ENCODE measurements at regions not wholly inside any gene's neighbourhood (a gene's known extent, or its start where the extent isn't known, plus 50 kb on each side); places are given as distances from the start of the nearest gene placed in this dataset.
"Not testable (repeated sequence)": the region's sequence is repeated elsewhere in the genome, so short reads cannot be mapped to it uniquely, and the experiment has no call there.

DNA sequence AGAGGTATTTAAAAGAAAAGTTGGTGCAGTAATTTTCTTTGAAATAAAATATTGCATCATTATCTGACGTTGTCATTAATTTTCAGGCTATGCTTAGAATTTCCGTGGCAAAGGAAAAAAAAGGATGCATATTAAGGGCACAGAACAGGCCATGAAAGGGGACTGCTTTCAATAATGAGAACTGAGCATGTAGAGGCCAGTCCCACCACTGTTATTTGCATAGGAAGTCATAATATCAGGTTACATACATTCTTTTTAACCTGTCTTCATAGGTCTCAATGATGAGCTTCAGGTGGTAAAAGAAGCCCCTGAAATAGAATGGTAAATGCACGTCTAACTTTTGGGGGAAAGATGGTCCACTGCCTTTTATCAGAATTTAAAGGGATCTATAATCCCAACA lies 272.1 kb upstream of the ALCAM start:
- no peak for DNase-seq

DNA sequence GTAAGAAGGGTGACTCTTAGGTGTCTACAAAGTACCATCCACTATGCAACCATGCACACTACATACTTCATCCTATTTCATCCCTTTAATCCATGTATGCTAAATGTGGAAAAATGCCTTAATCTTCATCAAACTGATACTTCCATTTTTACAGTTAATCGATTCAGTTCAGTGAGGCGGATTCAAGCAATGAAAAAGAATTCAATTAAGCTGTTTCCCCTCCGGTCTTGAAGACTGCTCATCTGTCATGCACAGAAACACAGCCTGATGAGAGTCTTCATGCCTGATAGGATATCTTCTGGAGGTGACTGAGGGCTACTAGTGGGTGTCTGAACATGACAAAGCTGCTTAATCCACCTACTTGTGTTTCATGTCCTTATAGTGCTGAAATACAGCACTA lies 270.6 kb upstream of the ALCAM start:
- no peak for DNase-seq

DNA sequence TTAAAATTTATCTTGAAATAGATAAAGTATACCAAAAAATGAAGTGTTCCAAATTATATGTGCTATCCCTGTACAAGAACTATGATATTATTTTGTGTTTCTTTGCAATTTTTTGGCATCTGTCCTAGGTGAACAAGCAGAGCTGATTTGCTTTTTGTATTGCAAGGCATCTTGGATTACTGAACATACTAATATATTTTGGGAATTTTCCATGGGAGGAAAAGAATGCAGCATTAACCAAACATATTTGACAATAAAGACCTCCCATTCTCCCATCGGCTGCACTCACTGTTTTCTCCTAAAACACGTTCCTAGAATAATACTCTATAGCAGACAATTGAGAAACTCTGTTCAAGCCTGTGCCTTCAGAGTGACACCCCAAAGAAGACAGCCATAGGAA lies 265.1 kb upstream of the ALCAM start:
- DNase-seq, result peak; percentile 16

DNA sequence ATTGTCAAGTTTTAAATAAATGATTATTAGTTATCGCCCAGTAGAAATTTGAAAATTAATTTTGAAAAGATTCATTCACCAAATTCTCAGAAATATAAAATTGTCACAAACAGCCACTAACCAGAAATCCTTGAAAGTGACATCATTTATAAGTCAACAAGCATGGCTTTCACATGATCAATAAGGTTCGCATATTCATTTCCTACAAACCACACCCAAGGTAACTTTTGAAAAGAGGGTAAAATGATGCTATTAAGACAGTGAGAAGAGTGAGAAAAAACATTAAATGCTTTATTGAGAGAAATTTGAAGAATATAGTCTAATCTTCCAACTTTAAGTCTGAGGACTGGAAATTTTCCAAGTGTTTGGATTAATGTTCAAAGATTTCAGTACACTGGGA lies 263.6 kb upstream of the ALCAM start:
- no peak for DNase-seq

GRCh38 chr3:105108823-105109222 lies 257.9 kb upstream of the ALCAM start:
- no peak for DNase-seq

- DNase-seq, result peak; percentile 22
These were observed 247.8 kb upstream of the ALCAM start for GRCh38 chr3:105118905-105119304.

DNA sequence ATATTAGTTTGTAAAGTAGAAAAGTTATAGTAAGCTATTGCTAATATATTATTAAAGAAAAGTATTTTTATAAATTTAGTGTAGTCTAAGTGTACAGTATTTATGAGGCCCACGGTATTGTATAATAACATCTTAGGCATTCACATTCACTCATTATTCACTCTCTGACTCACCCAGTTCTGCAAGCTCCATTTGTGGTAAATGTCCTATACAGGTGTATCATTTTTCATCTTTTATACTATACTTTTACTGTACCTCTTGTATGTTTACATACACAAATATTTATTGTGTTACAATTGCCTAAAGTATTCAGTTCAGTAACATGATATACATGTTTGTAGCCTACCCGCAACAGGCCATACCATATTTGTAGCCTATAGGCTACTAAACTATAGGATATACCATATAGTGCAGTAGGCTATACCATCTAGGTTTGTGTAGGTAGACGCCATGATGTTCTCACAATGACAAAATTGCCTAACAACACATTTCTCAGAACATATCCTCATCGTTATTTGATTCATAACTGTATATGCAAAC lies 246.8 kb upstream of the ALCAM start:
- no peak for DNase-seq

GRCh38 chr3:105130911-105131310 lies 235.8 kb upstream of the ALCAM start:
- DNase-seq, result no peak

DNA sequence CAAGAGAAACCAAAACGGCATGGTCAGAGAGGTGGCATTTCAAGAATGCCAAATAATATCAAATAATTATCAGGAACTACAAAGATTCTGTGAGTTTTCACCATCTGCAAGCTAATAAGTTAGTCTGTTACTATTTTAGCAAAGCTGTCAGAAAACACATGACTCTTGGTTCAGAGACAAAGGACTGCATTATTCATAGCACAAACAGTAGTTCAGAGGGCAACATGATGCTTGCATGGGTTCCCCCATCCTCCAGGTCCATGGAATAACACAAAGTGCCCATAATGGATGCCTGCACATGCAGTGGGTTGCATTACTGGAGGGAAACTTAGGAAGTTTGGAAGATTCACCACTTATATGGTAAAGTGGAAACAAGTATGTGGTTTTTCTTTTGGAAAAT lies 228.8 kb upstream of the ALCAM start:
- DNase-seq, result no peak

DNA sequence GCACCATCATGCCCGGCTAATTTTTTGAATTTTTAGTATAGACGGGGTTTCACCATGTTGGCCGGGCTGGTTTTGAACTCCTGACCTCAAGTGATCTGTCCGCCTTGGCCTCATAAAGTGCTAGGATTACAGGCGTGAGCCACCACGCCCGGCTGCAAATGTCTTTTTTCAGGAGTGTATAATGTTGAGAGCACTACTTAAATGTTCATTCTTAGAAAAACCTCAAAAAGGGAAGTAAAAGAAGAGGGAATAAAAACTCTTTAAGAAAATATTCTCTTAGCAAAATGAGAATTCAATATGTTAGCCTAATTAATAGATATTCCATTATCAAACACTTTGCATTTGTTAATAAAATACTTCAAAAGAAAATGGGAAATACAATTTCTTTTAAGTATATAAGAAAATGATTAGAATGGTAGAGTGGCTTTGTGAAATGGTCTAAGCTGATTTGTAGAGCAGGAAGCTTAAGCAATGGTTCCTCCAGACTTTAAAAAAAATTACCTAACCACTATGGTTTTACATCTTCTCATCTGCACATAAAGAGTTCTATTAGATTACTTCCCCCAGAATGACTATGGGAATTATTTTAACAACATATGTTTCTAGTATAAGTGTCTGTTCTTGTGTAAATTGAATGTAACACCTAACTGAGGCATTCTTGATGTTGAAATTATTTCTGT lies 226.7 kb upstream of the ALCAM start:
- no peak for DNase-seq

DNA sequence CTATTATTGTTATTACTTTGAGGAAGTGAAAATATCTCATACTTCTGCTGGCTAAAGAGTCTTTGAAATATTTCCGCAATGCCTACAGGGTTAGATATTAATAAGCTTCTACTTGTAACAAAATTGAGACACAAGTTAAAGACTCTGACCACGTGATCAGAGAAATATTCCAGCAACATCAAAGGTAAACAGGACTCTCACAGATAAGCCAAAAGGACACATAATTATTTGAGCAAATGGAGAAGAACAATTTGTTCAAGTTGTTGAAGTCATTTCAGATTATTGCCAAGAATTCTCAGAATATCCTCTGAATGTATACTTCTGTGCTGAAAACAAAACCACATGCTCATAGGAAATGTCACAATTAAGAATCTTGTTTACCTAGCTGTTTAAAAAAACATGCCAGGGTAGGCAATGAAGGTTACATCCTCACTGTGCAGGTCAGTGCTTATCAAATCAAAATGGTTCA lies 225.8 kb upstream of the ALCAM start:
- no peak for DNase-seq

- no peak for DNase-seq
These were observed 221.9 kb upstream of the ALCAM start for GRCh38 chr3:105144837-105145236.

DNA sequence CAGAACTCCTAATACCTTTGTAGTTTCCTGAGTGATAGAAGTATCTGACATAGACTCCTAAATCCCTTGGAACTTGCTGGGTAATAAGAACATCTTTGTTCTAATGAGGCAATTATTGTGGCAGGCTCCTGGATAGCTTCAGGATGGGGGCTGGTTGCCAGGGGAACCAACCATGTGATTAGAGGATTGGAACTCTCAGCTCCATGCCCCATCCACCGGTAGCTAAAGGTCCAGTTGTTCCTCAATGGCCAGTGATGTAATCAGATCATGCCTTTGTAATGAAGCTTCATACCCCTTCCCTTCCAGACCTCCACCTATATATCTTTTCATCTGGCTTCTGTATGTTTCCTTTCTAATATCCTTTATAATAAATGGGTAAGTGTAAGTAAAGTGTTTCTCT lies 221.2 kb upstream of the ALCAM start:
- no peak for DNase-seq

- not testable (repeated sequence) for DNase-seq
These were observed 217.5 kb upstream of the ALCAM start for GRCh38 chr3:105149197-105149596.

GRCh38 chr3:105152987-105153386 lies 213.7 kb upstream of the ALCAM start:
- no peak for DNase-seq

- DNase-seq, result no peak
These were observed 212.0 kb upstream of the ALCAM start for GRCh38 chr3:105154692-105155091.

DNA sequence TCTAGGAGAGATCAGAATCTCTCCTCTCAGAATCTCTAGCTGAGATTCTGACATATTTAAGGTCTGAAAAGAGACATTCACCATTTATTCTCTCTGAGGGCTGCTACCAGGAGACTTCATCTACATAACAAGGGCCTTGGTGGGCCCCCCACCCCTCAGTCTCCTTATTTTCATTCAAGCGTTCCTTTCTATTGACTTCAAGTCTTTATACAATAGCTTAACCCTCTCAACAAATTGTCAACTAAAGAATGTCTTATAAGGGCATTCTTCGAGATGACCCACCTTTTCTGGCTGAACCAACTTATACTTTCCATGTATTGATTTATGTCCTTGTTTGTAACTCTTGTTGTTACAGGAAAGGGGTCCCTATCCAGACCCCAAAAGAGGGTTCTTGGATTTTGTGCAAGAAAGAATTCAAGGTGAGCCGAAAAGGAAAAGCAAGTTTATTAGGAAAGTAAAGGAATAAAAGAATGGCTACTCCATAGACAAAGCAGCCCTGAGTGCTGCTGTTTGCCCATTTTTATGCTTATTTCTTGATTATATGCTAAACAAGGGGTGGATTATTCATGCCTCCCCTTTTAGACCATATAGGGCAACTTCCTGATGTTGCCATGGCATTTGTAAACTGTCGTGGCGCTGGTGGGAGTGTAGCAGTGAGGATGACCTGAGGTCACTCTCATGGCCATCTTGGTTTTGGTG lies 209.5 kb upstream of the ALCAM start:
- DNase-seq, result no peak

- no peak for DNase-seq
These were observed 209.0 kb upstream of the ALCAM start for GRCh38 chr3:105157766-105158085.

GRCh38 chr3:105158286-105158685 lies 208.4 kb upstream of the ALCAM start:
- no peak for DNase-seq

DNA sequence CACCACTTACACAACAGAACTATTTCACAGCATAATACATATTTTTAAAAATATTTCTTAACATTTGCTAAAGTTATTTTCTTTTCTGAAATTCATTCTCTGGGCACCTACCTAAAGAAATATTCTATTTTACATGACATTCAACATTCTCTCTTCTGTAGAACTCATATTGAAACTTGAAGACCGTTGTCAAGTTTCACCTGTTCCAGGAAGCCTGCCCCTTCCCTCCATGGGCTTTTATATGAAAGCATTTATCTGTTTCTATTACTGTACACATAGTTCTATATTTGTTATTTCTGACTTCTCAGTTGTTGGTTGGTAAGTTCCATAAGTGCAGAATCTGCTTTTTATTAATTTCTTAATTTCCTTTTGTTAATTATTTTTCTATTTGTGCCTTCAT lies 204.3 kb upstream of the ALCAM start:
- DNase-seq, result no peak

DNA sequence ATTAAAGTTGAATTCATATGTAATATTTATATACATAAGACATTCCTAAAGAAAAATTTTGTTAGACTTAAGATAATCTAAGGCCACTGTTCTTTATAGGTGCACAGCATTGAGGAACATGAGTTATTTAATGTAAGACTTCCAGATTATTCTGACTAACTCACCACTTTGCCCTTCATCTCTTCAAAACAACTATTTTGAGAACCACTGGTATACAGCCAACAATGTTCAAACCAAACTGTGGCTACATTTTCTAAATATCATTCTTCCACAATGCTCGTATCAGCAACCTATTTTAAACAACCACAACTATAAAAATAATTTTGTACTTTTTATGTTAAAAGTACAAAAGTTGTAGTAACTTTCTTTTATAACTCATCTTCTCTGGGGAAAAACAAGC lies 199.8 kb upstream of the ALCAM start:
- peak; percentile 65 for DNase-seq

DNA sequence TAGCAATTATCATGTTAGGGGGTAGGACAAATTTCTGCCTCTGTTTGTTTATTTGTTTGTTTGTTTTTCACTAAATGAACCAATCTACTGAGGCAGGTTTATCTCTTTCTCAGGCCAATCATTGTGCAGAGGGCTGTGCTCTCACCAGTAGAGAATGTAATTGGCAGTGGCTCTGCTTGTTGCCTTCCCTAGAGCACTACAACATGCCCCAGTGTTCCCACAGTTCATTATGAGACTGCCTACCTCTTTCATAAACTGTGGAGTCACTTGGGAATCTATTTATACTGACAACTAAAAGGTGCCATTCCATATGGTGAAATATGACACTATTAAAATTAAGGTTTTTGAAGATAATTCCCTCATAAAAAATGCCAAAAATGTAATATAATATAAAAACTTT lies 196.3 kb upstream of the ALCAM start:
- DNase-seq, result no peak

DNA sequence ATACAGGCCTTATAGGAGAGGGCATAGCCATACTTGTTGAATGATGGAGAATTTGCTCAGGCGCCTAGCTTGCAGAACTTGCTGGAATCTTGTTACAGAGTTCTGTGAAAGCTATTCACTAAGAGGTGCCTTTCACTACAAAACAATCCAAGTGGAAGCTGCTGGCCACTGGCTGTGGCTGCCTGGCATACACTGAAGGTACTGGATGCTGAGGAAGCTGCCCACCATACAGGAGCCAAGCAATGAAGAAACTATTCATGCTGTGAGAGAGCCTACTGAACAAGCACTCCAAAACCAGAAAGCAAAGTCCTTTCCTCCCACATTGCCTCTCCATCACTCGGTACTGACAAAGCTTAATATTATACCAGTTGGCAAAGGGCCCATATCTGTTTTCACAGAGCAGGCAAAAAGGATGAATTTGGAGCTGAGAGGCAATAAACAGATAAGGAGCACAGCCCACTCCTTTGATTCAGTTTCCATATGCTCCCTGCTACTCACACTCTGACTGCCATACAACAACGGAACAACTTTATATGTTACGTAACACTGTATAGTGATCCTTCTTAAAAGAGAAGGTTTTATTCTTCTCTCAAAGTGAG lies 192.6 kb upstream of the ALCAM start:
- DNase-seq, result no peak

DNA sequence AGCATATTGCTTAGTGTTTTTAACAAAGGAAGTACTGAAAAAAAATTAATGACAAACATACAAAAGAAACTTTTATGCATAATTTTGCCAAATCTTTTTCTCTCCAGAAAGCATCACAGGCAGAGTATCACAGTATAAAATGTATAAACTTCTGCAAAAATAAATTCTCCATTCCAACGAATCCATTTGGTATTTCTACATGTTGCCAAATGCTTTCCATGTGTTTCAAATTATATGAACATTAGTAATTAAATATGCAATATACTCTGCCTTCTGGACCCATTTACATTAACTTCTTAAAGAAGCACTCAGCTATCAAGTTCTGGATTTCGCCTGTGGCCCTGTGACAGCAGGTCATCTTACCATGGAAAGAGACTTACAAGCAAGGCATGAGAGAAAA lies 189.1 kb upstream of the ALCAM start:
- peak; percentile 43 for DNase-seq
